NB4 (cell line): ENCODE measurements at regions not wholly inside any gene's neighbourhood (a gene's known extent, or its start where the extent isn't known, plus 50 kb on each side); places are given as distances from the start of the nearest gene placed in this dataset.
A peak's percentile ranks its signal among the peaks of the same experiment; 100 is the strongest.

Source experiments
- DNase-seq: peaks from one replicate; pipeline ENCODE4 v3.0.0; 2010; ENCODE audit warnings: low read depth
- H3K4me3 ChIP-seq: one replicate; pipeline ENCODE4 v1.5.1; 2011; ENCODE audit warnings: mild to moderate bottlenecking, low read depth, low read length, moderate library complexity
- CTCF ChIP-seq: IDR thresholded peaks from one replicate; pipeline ENCODE4 v1.5.1; 2012; ENCODE audit warnings: low read depth, low read length
- MAX ChIP-seq: IDR thresholded peaks from 2 replicates; pipeline ENCODE4 v1.6.1; 2011; ENCODE audit warnings: low read depth, low read length
- MYC ChIP-seq: IDR thresholded peaks from 2 replicates; pipeline ENCODE4 v1.6.1; 2011; ENCODE audit warnings: low read depth, low read length
- POLR2A ChIP-seq: IDR thresholded peaks from 2 replicates; pipeline ENCODE4 v1.6.1; 2011; ENCODE audit warnings: mild to moderate bottlenecking; ENCODE audit not compliant: insufficient read length; ENCODE audit errors: extremely low read depth

- DNase-seq: no peak
- TF ChIP-seq CTCF: no peak
- no peak for TF ChIP-seq MYC
- no peak for TF ChIP-seq MAX
- TF ChIP-seq POLR2A: no peak
- no peak overlapping the region for H3K4me3 ChIP-seq
Measured at GRCh38 chr6:87959083-87959482, 88.6 kb upstream of the SPACA1 start.

- H3K4me3 ChIP-seq: no peak overlapping the region
- TF ChIP-seq MYC (no peak), MAX (no peak), CTCF (no peak), POLR2A (no peak)
- no peak for DNase-seq
Measured at GRCh38 chr6:87951751-87952150, 95.9 kb upstream of the SPACA1 start.

- TF ChIP-seq MAX: no peak
- TF ChIP-seq CTCF: no peak
- TF ChIP-seq MYC: no peak
- TF ChIP-seq POLR2A: no peak
- H3K4me3 ChIP-seq: no peak overlapping the region
- DNase-seq: no peak
Measured at GRCh38 chr6:87950614-87951013, 97.0 kb upstream of the SPACA1 start.

- no peak overlapping the region for H3K4me3 ChIP-seq
- TF ChIP-seq POLR2A (no peak), MYC (no peak)
- DNase-seq: peak; percentile 67
Measured at GRCh38 chr6:87949194-87949593, 98.4 kb upstream of the SPACA1 start.

GRCh38 chr6:87946669-87947068, 101.0 kb upstream of the SPACA1 start:
- TF ChIP-seq POLR2A (no peak), CTCF (no peak), MAX (no peak), MYC (no peak)
- DNase-seq: no peak

GRCh38 chr6:87945966-87946365, 101.7 kb upstream of the SPACA1 start:
- no peak overlapping the region for H3K4me3 ChIP-seq
- TF ChIP-seq MAX (no peak), MYC (no peak), POLR2A (no peak), CTCF (no peak)
- DNase-seq: no peak

More at GRCh38 chr6:87946669-87947068, 101.0 kb upstream of the SPACA1 start:
- H3K4me3 ChIP-seq: no peak overlapping the region
